ENCODE measurements at regions not wholly inside any gene's neighbourhood (a gene's known extent, or its start where the extent isn't known, plus 50 kb on each side); places are given as distances from the start of the nearest gene placed in this dataset.
"Not testable (repeated sequence)": the region's sequence is repeated elsewhere in the genome, so short reads cannot be mapped to it uniquely, and the experiment has no call there.

- peaks cover 6% of the 10 kb centered on the region; the same call in 1 of the 2 replicates for H3K4me1 ChIP-seq
- no peaks in the 10 kb centered on the region for H3K27me3 ChIP-seq
- peaks cover 17% of the 10 kb centered on the region for H3K9me3 ChIP-seq
- no peak overlapping the region for H3K4me2 ChIP-seq
- H3K9ac ChIP-seq, result no peak overlapping the region
- no peaks in the 10 kb centered on the region for H4K20me1 ChIP-seq
- H3K4me3 ChIP-seq, result no peak overlapping the region
- no peaks in the 10 kb centered on the region for H3K36me3 ChIP-seq
- no peak for TF ChIP-seq Cebpa-rat (IDR thresholded peaks at IDR 0.05)
- no peak overlapping the region for H3K27ac ChIP-seq
Measured at GRCh38 chrX:40975951-40976350, 109.3 kb upstream of the USP9X start.

GRCh38 chrX:40976981-40977380 is 108.3 kb upstream of the USP9X start:
- no peak overlapping the region for H3K4me2 ChIP-seq
- H3K27me3 ChIP-seq, result no peaks in the 10 kb centered on the region
- H4K20me1 ChIP-seq, result no peaks in the 10 kb centered on the region
- no peaks in the 10 kb centered on the region for H3K36me3 ChIP-seq
- TF ChIP-seq Cebpa-rat (IDR thresholded peaks at IDR 0.05), result no peak
- H3K9me3 ChIP-seq, result peaks cover 17% of the 10 kb centered on the region
- H3K9ac ChIP-seq, result no peak overlapping the region
- H3K27ac ChIP-seq, result no peak overlapping the region
- H3K4me1 ChIP-seq, result 0 out of 2 replicates have a peak, but pooled peaks cover under 1% of the 10 kb centered on the region
- no peak overlapping the region for H3K4me3 ChIP-seq

DNA sequence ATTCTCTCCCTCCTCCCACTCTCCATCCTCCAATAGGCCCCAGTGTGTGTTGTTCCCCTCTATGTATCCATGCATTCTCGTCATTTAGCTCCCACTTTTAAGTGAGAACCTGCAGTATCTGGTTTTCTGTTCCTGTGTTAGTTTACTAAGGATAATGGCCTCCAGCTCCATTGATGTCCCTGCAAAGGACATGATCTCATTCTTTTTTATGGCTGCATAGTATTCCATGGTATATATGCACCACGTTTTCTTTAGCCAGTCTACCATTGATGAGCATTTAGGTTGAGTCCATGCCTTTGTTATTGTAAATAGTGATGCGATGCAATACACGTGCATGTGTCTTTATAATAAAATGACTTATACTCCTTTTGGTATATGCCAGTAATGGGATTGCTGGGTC is 100.3 kb upstream of the USP9X start:
- Histone ChIP-seq H3K4me1 (no peaks in the 10 kb centered on the region), H3K4me2 (no peak overlapping the region), H3K4me3 (no peak overlapping the region), H4K20me1 (no peaks in the 10 kb centered on the region), H3K9ac (no peak overlapping the region), H3K9me3 (peaks cover 11% of the 10 kb centered on the region), H3K27me3 (no peaks in the 10 kb centered on the region), H3K36me3 (no peaks in the 10 kb centered on the region), H3K27ac (no peak overlapping the region)
- TF ChIP-seq Cebpa-rat (IDR thresholded peaks at IDR 0.05), result no peak

DNA sequence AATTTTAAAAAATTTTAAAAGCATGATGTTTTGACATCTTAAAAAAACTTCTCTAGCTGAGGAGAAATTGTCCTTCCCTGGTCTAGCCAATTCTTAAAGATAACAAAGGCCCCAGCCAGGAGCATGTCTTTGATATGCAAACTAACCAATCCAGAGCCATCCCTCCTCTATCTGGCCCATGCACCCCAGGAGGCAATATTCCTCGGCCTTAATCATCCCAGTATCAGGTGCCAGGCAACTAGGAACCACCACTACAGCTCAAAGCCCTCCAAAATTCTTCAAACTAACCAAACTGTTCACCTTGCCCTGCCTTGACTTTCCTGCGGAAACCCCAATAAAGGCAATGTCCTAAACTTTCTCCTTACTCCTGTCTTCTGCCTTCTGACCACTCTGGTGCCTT is 97.8 kb upstream of the USP9X start:
- Histone ChIP-seq H3K4me2 (no peak overlapping the region), H3K27ac (no peak overlapping the region), H3K4me3 (no peak overlapping the region), H3K9me3 (peaks cover 19% of the 10 kb centered on the region), H3K4me1 (no peaks in the 10 kb centered on the region), H4K20me1 (no peaks in the 10 kb centered on the region), H3K36me3 (no peaks in the 10 kb centered on the region), H3K27me3 (no peaks in the 10 kb centered on the region), H3K9ac (no peak overlapping the region)
- TF ChIP-seq Cebpa-rat (IDR thresholded peaks at IDR 0.05), result no peak

- H3K4me1 ChIP-seq, result no peaks in the 10 kb centered on the region
- peaks cover 19% of the 10 kb centered on the region for H3K9me3 ChIP-seq
- no peak overlapping the region for H3K27ac ChIP-seq
- no peak overlapping the region for H3K9ac ChIP-seq
- H4K20me1 ChIP-seq, result no peaks in the 10 kb centered on the region
- H3K4me2 ChIP-seq, result no peak overlapping the region
- no peak overlapping the region for H3K4me3 ChIP-seq
- no peak for TF ChIP-seq Cebpa-rat (IDR thresholded peaks at IDR 0.05)
- H3K36me3 ChIP-seq, result no peaks in the 10 kb centered on the region
- no peaks in the 10 kb centered on the region for H3K27me3 ChIP-seq
Measured at GRCh38 chrX:40988100-40988499, 97.1 kb upstream of the USP9X start.

GRCh38 chrX:40993395-40993794 is 91.8 kb upstream of the USP9X start:
- not testable (repeated sequence) for H3K9ac ChIP-seq, H3K4me2 ChIP-seq, H4K20me1 ChIP-seq, H3K4me1 ChIP-seq, H3K4me3 ChIP-seq, H3K36me3 ChIP-seq, H3K27ac ChIP-seq
- Histone ChIP-seq H3K27me3 (0 out of 2 replicates have a peak, but pooled peaks cover 12% of the 10 kb centered on the region), H3K9me3 (peaks cover 19% of the 10 kb centered on the region)

- Histone ChIP-seq H3K9me3 (no peaks in the 10 kb centered on the region), H3K27me3 (peaks cover 16% of the 10 kb centered on the region; the same call in 1 of the 2 replicates), H3K4me1 (no peaks in the 10 kb centered on the region), H3K27ac (no peak overlapping the region), H4K20me1 (no peaks in the 10 kb centered on the region), H3K4me2 (no peak overlapping the region), H3K4me3 (no peak overlapping the region), H3K9ac (no peak overlapping the region), H3K36me3 (no peaks in the 10 kb centered on the region)
- no peak for TF ChIP-seq Cebpa-rat (IDR thresholded peaks at IDR 0.05)
Measured at GRCh38 chrX:40996886-40997530, 88.2 kb upstream of the USP9X start.

DNA sequence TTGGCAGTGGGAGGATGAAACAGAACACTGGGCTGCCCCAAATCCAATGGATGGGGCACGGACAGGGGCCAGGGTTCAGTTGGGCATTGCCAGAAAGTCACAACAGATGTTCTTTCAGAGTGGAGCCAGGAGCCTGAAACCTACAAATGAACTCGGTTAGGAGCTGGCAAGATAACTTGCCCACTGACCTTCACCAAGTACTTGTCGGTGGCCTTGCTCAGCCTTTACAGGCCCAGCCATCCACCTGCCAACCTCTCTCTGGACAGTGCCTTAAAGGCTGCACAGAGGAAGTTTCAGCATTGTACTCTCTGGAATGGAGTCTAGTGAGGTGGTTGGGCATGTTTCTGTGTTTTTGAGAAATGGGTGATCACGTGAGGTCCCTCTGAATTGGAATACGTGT is 87.1 kb upstream of the USP9X start:
- H4K20me1 ChIP-seq, result no peaks in the 10 kb centered on the region
- H3K27me3 ChIP-seq, result peaks cover 27% of the 10 kb centered on the region
- no peak overlapping the region for H3K27ac ChIP-seq
- H3K4me3 ChIP-seq, result no peak overlapping the region
- H3K9me3 ChIP-seq, result no peaks in the 10 kb centered on the region
- no peaks in the 10 kb centered on the region for H3K36me3 ChIP-seq
- no peak overlapping the region for H3K9ac ChIP-seq
- TF ChIP-seq Cebpa-rat (IDR thresholded peaks at IDR 0.05), result no peak
- H3K4me2 ChIP-seq, result no peak overlapping the region
- no peaks in the 10 kb centered on the region for H3K4me1 ChIP-seq

DNA sequence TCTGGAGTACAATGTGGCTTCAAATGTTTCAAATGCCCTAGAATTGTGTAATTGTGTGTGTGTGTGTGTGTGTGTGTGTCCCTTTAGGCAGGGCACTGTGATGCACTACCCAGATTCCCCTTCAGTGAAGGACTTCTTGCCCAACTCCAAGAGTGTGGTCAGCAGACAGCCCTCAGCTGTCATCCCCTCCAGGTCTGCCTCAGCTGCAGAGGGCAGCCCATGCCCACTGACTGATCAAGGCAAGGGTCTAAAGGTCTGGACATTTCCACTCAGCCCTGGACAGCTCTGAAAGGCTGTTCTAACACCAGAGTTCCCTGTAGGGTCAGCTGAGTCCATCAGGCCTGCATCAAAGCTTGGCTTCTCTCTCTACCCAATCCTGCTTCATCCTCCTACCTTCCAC is 83.9 kb upstream of the USP9X start:
- Histone ChIP-seq H3K9me3 (no peaks in the 10 kb centered on the region), H3K4me3 (no peak overlapping the region), H3K9ac (no peak overlapping the region), H3K27ac (no peak overlapping the region), H3K4me1 (peaks cover 12% of the 10 kb centered on the region), H3K4me2 (no peak overlapping the region), H4K20me1 (no peaks in the 10 kb centered on the region), H3K27me3 (peaks cover 44% of the 10 kb centered on the region), H3K36me3 (no peaks in the 10 kb centered on the region)
- TF ChIP-seq Cebpa-rat (IDR thresholded peaks at IDR 0.05), result no peak

GRCh38 chrX:41002026-41002425 is 83.2 kb upstream of the USP9X start:
- Histone ChIP-seq H3K9ac (no peak overlapping the region), H4K20me1 (no peaks in the 10 kb centered on the region)
- no peak for TF ChIP-seq Cebpa-rat (IDR thresholded peaks at IDR 0.05)

More at GRCh38 chrX:41002026-41002425, 83.2 kb upstream of the USP9X start:
- H3K9me3 ChIP-seq, result no peaks in the 10 kb centered on the region
- no peaks in the 10 kb centered on the region for H3K36me3 ChIP-seq
- peaks cover 46% of the 10 kb centered on the region for H3K27me3 ChIP-seq
- no peak overlapping the region for H3K4me3 ChIP-seq
- H3K4me2 ChIP-seq, result no peak overlapping the region
- peaks cover 12% of the 10 kb centered on the region for H3K4me1 ChIP-seq
- no peak overlapping the region for H3K27ac ChIP-seq

Measured in BLaER1 (cell line).